ENCODE measurements at regions not wholly inside any gene's neighbourhood (a gene's known extent, or its start where the extent isn't known, plus 50 kb on each side); places are given as distances from the start of the nearest gene placed in this dataset.

- in situ Hi-C loops (cut with MboI) (no loop called here), intact Hi-C loops (cut with micrococcal nuclease; ENCODE audit: unreplicated experiment) (no loop called here)
- CTCF ChIA-PET: no interaction called here
- Histone ChIP-seq H3K27me3 (replicated peaks in 1 of 2; ENCODE audit: control insufficient read depth in 2 of 2, insufficient read depth in 2 of 2, low read length in 1 of 2) (no peaks in the 10 kb centered on the region), H3K4me3 (no peak overlapping the region), H3K79me2 (ENCODE audit: control insufficient read depth, insufficient read depth, low read length) (no peaks in the 10 kb centered on the region), H3K9ac (ENCODE audit: control insufficient read depth, insufficient read depth, low read length) (no peak overlapping the region), H3K27ac (ENCODE audit: control insufficient read depth, insufficient read depth) (no peak overlapping the region), H2AFZ (ENCODE audit: control insufficient read depth, low read depth, low read length) (no peak overlapping the region), H3K36me3 (ENCODE audit: control insufficient read depth in 2 of 2, insufficient read depth in 2 of 2, low read length in 1 of 2) (no peaks in the 10 kb centered on the region), H4K20me1 (ENCODE audit: control insufficient read depth, insufficient read depth) (no peaks in the 10 kb centered on the region), H3K4me2 (ENCODE audit: control insufficient read depth, insufficient read depth) (no peak overlapping the region), H3K9me3 (replicated peaks; ENCODE audit: control insufficient read depth, insufficient read depth, low read length) (no peaks in the 10 kb centered on the region; the same call in 2 of the 3 replicates), H3K4me1 (ENCODE audit: control insufficient read depth, insufficient read depth, low read length) (no peaks in the 10 kb centered on the region)
- RAD21 ChIA-PET (ENCODE audit: unreplicated experiment): no interaction called here
- SMC1A ChIA-PET (ENCODE audit: uncharacterized antibody, unreplicated experiment): no interaction called here
- no peak for DNase-seq (ENCODE audit: low read depth, low spot score)
- WGBS (ENCODE audit: insufficient coverage, insufficient replicate concordance, low lambda C conversion rate, missing lambda C conversion rate): 11% methylated on average over 7 of the region's 7 CpGs
- FAIRE-seq: no peak
- no TSS peak for BruUV-seq (replicated peaks)
- TF ChIP-seq TCF3 (IDR thresholded peaks at IDR 0.05; ENCODE audit: borderline replicate concordance, insufficient read depth, low read depth, low read length): no peak
- ATAC-seq: no peak
- POLR2A ChIA-PET: no interaction called here
These were observed 738.4 kb downstream of the MATN1 start for GRCh38 chr1:29984862-29985605.

GRCh38 chr1:29984166-29984861 is 739.1 kb downstream of the MATN1 start:
- Histone ChIP-seq H3K4me3 (no peak overlapping the region), H3K9ac (ENCODE audit: control insufficient read depth, insufficient read depth, low read length) (no peak overlapping the region), H3K27me3 (replicated peaks in 1 of 2; ENCODE audit: control insufficient read depth in 2 of 2, insufficient read depth in 2 of 2, low read length in 1 of 2) (no peaks in the 10 kb centered on the region), H3K4me2 (ENCODE audit: control insufficient read depth, insufficient read depth) (no peak overlapping the region), H3K36me3 (ENCODE audit: control insufficient read depth in 2 of 2, insufficient read depth in 2 of 2, low read length in 1 of 2) (no peaks in the 10 kb centered on the region), H3K27ac (ENCODE audit: control insufficient read depth, insufficient read depth) (no peak overlapping the region), H2AFZ (ENCODE audit: control insufficient read depth, low read depth, low read length) (no peak overlapping the region), H4K20me1 (ENCODE audit: control insufficient read depth, insufficient read depth) (no peaks in the 10 kb centered on the region), H3K79me2 (ENCODE audit: control insufficient read depth, insufficient read depth, low read length) (no peaks in the 10 kb centered on the region), H3K9me3 (replicated peaks; ENCODE audit: control insufficient read depth, insufficient read depth, low read length) (no peaks in the 10 kb centered on the region; the same call in 2 of the 3 replicates), H3K4me1 (ENCODE audit: control insufficient read depth, insufficient read depth, low read length) (no peaks in the 10 kb centered on the region)
- no peak for FAIRE-seq
- intact Hi-C loops (cut with micrococcal nuclease; ENCODE audit: unreplicated experiment): no loop called here
- ChIA-PET POLR2A (no interaction called here), CTCF (no interaction called here), SMC1A (ENCODE audit: uncharacterized antibody, unreplicated experiment) (interaction anchor here (1.1 kb wide), 1 partner anchor 245 kb away, joined by 3 read pairs; no protein-coding TSS in a partner anchor), RAD21 (ENCODE audit: unreplicated experiment) (no interaction called here)
- no TSS peak for BruUV-seq (replicated peaks)
- no peak for TF ChIP-seq SRF (IDR thresholded peaks at IDR 0.05; ENCODE audit: low read depth in 2 of 2, low read length in 2 of 2)
- no peak for TF ChIP-seq RELA (IDR thresholded peaks at IDR 0.05; ENCODE audit: borderline replicate concordance, partially characterized antibody)
- TF ChIP-seq, protein P1, sequence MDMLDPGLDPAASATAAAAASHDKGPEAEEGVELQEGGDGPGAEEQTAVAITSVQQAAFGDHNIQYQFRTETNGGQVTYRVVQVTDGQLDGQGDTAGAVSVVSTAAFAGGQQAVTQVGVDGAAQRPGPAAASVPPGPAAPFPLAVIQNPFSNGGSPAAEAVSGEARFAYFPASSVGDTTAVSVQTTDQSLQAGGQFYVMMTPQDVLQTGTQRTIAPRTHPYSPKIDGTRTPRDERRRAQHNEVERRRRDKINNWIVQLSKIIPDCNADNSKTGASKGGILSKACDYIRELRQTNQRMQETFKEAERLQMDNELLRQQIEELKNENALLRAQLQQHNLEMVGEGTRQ (IDR thresholded peaks at IDR 0.05; ENCODE audit: borderline replicate concordance, low read depth, low read length): no peak
- no peak for TF ChIP-seq TARDBP (IDR thresholded peaks at IDR 0.05; ENCODE audit: borderline replicate concordance)
- no peak for DNase-seq (ENCODE audit: low read depth, low spot score)
- WGBS (ENCODE audit: insufficient coverage, insufficient replicate concordance, low lambda C conversion rate, missing lambda C conversion rate): 18% methylated on average over 11 of the region's 11 CpGs
- in situ Hi-C loops (cut with MboI): no loop called here
- ATAC-seq: no peak
